ENCODE measurements at regions not wholly inside any gene's neighbourhood (a gene's known extent, or its start where the extent isn't known, plus 50 kb on each side); places are given as distances from the start of the nearest gene placed in this dataset.

DNA sequence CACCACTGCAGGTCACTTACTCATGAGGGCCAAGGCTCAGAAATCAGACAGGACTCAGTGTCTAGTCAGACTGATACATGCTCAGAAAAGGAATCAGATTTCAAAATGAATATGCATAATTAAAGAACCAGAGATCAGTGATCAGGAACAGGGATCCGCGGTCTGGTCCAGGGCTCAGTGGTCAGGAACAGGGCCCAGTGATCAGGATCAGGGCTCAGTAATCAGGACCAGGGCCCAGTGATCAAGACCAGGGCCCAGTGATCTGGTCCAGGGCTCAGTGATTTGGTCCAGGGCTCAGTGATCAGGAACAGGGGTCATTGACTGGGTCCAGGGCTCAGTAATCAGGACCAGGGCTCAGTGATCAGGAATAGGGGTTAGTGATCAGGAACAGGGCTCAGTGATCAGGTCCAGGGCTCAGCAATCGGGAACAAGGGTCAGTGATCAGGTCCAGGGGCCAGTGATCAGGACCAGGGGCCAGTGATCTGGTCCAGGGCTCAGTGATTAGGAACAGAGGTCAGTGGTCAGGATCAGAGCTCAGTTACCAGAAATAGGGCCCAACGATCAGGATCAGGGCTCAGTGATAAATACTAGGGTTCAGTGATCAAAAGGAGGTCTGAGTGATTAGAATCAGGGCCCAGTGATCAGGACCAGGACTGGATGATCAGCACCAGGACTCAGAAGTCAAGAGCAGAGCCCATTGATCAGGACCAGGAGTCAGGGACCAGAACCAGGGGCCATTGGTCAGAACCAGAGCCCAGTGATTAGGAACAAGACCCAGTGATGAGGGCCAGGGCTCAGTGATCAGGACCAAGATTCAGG is 175.3 kb downstream of the TMEM121 start:
- no peak for TF ChIP-seq EZH2 (IDR thresholded peaks at IDR 0.05; ENCODE audit: low read length, missing control alignments)
- TF ChIP-seq, protein P1, sequence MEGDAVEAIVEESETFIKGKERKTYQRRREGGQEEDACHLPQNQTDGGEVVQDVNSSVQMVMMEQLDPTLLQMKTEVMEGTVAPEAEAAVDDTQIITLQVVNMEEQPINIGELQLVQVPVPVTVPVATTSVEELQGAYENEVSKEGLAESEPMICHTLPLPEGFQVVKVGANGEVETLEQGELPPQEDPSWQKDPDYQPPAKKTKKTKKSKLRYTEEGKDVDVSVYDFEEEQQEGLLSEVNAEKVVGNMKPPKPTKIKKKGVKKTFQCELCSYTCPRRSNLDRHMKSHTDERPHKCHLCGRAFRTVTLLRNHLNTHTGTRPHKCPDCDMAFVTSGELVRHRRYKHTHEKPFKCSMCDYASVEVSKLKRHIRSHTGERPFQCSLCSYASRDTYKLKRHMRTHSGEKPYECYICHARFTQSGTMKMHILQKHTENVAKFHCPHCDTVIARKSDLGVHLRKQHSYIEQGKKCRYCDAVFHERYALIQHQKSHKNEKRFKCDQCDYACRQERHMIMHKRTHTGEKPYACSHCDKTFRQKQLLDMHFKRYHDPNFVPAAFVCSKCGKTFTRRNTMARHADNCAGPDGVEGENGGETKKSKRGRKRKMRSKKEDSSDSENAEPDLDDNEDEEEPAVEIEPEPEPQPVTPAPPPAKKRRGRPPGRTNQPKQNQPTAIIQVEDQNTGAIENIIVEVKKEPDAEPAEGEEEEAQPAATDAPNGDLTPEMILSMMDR (conservative IDR thresholded peaks at IDR 0.05 in 1 of 2, IDR thresholded peaks at IDR 0.05 in 1 of 2; ENCODE audit: low read depth in 1 of 2, low read length in 2 of 2), result no peak
